ENCODE measurements at regions not wholly inside any gene's neighbourhood (a gene's known extent, or its start where the extent isn't known, plus 50 kb on each side); places are given as distances from the start of the nearest gene placed in this dataset.

- ATAC-seq (ENCODE audit: poor library complexity) (no peak), DNase-seq (no peak)
- intact Hi-C loops (cut with DNase I), result no loop called here
These were observed 888.8 kb downstream of the TTLL7 start for GRCh38 chr1:83110156-83110555.

DNA sequence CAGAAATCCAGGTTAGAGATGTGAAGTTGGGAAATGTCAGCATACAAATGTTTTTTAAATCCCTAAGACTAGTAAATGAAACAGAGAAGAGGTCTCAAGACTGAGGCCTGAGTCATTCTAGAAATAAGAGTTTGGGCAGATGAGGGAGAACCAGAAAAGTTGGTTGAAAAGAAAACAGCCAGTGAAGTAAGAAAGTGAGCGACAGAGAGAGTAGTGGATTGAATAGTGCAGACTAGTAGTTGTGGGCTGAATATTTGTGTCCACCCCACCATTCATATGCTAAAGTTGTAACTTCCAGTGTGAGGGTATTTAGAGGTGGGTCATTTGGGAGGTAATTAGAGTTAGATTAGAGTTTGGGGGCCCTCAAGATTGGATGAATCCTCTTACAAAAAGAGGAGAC lies 889.2 kb downstream of the TTLL7 start:
- DNase-seq (no peak), ATAC-seq (ENCODE audit: poor library complexity) (no peak)
- intact Hi-C loops (cut with DNase I), result no loop called here

DNA sequence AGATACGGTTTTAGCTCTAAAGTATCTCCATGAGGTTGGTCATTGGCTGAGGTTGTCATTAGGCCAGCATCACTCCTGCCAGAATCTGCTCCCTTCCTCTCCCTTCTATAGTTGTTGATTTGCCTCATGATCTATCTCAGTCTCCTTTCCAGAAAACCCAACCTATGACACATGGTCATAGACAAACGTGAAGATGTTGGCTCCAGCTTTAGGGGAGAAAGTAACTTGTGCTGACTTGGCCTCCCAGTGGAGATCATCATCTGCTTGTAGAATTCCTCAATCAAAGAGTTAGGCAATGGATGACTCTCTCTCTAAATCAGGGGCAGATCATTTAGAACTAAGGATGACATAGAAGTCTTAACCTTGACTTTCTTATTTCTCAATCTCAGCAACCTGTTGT lies 894.4 kb downstream of the TTLL7 start:
- ATAC-seq (ENCODE audit: poor library complexity) (no peak), DNase-seq (no peak)
- intact Hi-C loops (cut with DNase I), result no loop called here

DNA sequence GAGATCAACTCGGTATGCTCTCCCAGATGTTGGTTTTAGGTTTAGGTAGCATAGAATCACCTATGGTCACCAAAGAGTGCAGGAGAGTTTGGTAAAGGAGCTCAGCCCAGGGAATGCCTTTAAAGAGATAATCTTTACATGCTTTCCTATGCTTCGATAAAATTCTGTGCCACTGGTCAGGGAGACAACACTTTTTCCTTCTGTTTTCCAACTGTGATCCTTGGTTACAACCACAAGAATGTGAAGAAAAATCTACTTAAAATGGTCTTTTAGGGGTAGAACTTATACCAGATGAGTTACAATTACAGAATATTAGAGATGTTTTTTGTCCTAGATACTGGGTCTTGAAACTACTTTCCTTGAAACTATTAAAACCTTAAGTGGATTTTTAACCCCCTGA lies 895.6 kb downstream of the TTLL7 start:
- no peak for ATAC-seq (ENCODE audit: poor library complexity)
- intact Hi-C loops (cut with DNase I), result no loop called here
- no peak for DNase-seq

GRCh38 chr1:83102630-83103071 lies 896.3 kb downstream of the TTLL7 start:
- ATAC-seq (ENCODE audit: poor library complexity) (no peak), DNase-seq (no peak)
- intact Hi-C loops (cut with DNase I), result no loop called here

- DNase-seq (no peak), ATAC-seq (ENCODE audit: poor library complexity) (no peak)
- intact Hi-C loops (cut with DNase I), result no loop called here
These were observed 897.5 kb downstream of the TTLL7 start for GRCh38 chr1:83101406-83101805.

DNA sequence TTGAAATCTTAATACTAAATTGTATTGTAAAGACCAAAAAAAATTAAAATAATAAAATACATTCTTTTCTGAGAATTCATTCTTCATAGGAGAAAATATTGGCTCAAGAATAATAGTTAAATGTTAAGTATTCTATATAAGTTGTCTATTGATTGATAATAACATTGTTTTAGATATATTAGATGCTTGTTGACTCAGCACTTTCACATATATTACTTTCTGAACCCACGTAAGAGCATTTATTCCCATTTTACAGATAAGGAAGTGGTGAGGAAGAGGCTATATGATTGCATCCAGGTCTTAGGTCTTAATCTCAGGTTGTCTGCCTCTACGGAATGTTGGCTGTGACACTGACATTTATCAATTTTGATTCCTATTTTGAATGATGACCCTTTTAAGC lies 898.8 kb downstream of the TTLL7 start:
- DNase-seq (no peak), ATAC-seq (ENCODE audit: poor library complexity) (no peak)
- intact Hi-C loops (cut with DNase I), result no loop called here

DNA sequence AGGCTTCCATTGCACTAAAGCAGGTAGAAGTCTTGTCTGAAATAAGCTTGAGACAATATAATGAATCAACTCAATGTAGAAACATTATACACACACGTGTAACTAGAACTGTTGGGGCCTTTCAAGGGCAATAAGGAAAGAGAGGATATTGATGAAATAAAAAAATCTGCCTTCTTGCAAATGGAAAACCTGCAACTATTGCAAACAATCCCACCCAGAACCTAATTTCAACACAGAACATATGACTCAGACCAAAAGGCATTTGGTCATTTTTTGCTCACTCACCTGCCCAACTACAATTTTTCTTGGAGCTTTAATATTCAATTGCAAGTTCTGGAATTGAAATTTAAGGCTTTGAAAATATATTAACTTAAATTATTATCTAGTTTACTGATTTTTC lies 900.1 kb downstream of the TTLL7 start:
- DNase-seq, result no peak
- intact Hi-C loops (cut with DNase I), result no loop called here
- ATAC-seq (ENCODE audit: poor library complexity), result no peak

DNA sequence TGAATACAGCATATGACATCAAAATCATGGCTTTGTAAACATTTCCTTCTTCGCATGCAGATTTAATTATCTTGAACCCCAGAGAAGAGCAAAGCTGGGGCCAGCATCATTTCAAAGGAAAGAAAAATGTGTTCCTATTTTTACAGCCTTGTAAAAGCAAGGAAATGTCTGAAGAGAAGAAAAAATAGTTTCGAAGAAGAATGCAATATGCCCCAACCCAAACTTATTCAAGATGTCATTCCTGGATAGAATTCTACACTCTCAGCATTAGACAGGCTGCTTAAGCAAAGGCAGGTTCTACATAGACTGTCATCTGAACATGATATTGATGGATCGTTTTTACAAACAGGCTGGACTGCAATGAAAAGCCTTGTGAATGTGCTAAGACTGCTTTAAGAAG lies 900.8 kb downstream of the TTLL7 start:
- intact Hi-C loops (cut with DNase I), result no loop called here
- no peak for ATAC-seq (ENCODE audit: poor library complexity)
- DNase-seq, result no peak

- DNase-seq, result no peak
- intact Hi-C loops (cut with DNase I), result no loop called here
- ATAC-seq (ENCODE audit: poor library complexity), result no peak
These were observed 901.2 kb downstream of the TTLL7 start for GRCh38 chr1:83097715-83098114.

GRCh38 chr1:83095570-83095969 lies 903.4 kb downstream of the TTLL7 start:
- ATAC-seq (ENCODE audit: poor library complexity) (no peak), DNase-seq (no peak)
- intact Hi-C loops (cut with DNase I), result no loop called here

GRCh38 chr1:83090195-83090594 lies 908.7 kb downstream of the TTLL7 start:
- no peak for DNase-seq
- no peak for ATAC-seq (ENCODE audit: poor library complexity)
- intact Hi-C loops (cut with DNase I), result no loop called here

DNA sequence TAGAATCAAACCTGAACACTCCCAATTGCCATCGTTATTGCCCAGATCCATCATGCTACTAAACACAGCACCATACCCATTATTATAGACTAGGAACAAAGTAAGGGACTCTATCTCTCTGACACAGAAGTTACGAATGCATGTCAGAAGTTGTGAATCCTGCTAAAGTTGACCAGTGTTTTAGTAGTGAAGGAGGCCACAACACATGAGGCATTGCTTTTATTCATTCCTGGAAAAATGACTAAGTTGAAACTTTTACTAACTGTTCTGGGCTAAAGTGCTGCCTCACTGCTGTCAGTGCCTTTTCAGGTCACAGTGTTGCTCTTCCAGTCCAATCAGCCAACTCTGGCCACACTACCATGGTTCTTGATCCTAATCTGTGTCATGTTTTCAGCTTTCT lies 911.1 kb downstream of the TTLL7 start:
- DNase-seq (no peak), ATAC-seq (ENCODE audit: poor library complexity) (no peak)
- intact Hi-C loops (cut with DNase I), result no loop called here

GRCh38 chr1:83086986-83087512 lies 911.9 kb downstream of the TTLL7 start:
- DNase-seq, result no peak
- intact Hi-C loops (cut with DNase I), result no loop called here
- ATAC-seq (ENCODE audit: poor library complexity), result no peak

DNA sequence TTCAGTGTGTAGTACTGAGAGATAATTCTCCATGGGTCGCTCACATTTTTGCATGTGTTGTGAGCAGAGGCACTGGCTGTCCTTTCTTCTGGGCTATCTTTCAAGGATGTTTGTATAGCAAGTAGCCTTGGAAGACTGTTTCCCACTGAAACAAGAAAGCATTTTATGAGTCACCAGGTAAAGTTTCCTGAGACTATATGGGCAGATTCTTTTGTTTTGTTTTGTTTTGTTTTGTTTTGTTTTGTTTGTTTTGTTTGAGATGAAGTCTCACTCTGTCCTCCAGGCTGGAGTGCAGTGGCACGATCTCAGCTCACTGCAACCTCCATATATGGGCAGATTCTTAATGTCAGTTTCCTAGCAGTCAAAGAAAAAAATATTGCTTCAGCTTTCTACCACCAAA lies 912.6 kb downstream of the TTLL7 start:
- ATAC-seq (ENCODE audit: poor library complexity), result no peak
- no peak for DNase-seq
- intact Hi-C loops (cut with DNase I), result no loop called here

DNA sequence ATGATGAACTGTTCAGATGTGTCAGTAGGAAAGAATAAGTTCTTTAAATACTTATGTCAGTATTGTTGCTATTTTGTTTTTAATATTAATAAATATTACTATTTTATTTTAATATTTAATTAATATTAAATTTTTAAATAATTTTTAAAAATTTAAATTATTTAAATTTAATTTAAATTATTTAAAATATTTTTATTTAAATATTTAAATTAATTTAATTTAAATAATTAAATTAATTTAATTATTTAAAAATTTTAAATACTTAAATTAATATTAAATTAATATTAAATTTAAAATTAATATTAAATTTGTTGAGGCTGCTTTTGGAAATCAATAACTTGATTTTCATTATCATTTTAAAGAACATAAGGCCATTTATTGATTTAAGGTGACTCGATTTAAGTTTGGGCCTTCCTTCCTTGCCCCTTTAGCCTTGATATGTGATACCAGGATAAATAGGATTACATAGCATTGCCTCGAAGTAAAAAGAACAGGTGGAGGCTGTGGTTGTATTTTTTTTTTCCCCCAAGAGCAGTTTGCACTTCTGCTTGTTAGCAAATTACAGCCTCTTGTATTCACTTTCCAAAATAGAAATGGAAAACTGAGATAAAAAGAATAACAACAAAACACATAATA lies 915.2 kb downstream of the TTLL7 start:
- intact Hi-C loops (cut with DNase I), result no loop called here
- no peak for ATAC-seq (ENCODE audit: poor library complexity)
- no peak for DNase-seq

DNA sequence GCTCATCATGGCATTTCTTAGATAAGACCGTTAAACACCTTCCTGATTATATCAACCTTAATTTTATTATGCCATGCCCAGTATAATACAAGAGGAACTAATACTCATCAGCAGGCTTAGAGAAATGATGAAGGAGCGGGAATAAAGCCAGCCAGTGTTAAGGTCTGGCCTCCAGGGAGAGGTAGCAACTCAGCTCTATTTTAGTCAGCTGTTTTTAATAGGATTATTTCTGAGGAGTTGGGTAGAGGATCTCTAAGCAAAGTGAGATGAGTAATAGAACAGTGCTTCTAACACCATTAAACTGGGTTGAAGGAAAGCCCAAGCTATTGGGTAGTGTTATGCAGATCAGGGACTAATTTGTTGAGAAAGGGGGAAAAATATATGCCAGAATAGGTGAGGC lies 921.5 kb downstream of the TTLL7 start:
- DNase-seq, result no peak
- intact Hi-C loops (cut with DNase I), result no loop called here
- ATAC-seq (ENCODE audit: poor library complexity), result no peak

GRCh38 chr1:83075107-83075506 lies 923.8 kb downstream of the TTLL7 start:
- DNase-seq, result no peak
- intact Hi-C loops (cut with DNase I), result no loop called here
- ATAC-seq (ENCODE audit: poor library complexity), result no peak

DNA sequence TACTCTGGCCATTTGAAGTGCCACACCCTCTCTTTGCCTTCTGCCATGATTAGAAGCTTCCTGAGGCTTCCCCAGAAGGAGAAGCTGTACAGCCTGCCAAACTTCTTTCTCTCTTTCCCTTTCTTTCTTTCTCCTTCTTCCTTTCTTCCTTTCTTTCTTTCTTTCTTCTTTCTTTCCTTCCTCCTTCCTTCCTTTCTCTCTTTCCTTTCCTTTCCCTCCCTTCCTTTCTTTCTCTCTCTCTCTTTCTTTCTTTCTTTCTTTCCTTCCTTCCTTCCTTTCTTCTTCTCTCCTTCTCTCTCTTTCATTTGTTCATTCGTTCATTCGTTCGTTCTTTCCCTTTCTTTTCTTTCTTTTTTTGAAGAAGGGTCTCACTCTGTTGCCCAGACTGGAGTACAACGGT lies 931.0 kb downstream of the TTLL7 start:
- intact Hi-C loops (cut with DNase I), result no loop called here
- ATAC-seq (ENCODE audit: poor library complexity), result no peak
- no peak for DNase-seq

GRCh38 chr1:83065952-83066727 lies 932.8 kb downstream of the TTLL7 start:
- DNase-seq, result no peak
- intact Hi-C loops (cut with DNase I), result no loop called here
- no peak for ATAC-seq (ENCODE audit: poor library complexity)
